GM21381 (cell line): ENCODE measurements at regions not wholly inside any gene's neighbourhood (a gene's known extent, or its start where the extent isn't known, plus 50 kb on each side); places are given as distances from the start of the nearest gene placed in this dataset.
"Not testable (repeated sequence)": the region's sequence is repeated elsewhere in the genome, so short reads cannot be mapped to it uniquely, and the experiment has no call there.

Experiments
- ATAC-seq: cut with Tn5 transposase; IDR thresholded peaks from one replicate; pipeline ENCODE4 v1.9.1; 2021; ENCODE audit warnings: mild to moderate bottlenecking, moderate library complexity; ENCODE audit not compliant: unreplicated experiment

DNA sequence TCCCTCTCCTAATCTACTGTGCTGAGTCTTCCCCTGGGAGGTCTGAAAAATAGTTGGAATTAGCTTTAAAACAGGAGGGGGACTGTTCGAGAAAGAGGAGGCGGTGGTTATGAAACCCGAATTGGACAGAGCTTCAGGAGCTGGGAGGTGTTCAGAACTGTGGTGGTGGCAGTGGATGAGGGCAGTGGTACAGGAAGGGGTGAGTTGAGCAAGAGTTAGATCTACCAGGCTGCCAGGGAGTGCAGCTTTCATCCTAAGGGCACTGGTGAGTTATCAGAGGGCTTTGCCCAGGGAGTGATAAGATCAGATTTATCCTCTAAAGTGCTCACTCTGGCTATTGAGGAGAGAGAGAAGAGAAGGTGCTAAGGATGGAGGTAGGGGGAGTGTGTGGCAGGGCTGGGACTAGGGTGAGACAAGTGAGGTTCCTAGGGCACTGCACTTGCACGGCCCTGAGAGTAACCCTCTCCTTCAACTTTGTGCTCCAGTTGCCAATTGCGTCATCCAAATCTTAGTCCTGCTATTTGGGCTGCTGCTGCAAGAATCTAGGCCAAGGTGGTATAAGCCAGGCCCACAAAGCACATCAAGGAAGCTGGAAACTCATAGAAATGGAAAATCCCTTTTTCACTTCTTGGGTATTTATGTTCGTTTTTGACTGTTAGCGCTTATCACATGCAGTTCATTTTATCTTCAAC, 540.3 kb downstream of the XYLT1 start:
- no peak for ATAC-seq

DNA sequence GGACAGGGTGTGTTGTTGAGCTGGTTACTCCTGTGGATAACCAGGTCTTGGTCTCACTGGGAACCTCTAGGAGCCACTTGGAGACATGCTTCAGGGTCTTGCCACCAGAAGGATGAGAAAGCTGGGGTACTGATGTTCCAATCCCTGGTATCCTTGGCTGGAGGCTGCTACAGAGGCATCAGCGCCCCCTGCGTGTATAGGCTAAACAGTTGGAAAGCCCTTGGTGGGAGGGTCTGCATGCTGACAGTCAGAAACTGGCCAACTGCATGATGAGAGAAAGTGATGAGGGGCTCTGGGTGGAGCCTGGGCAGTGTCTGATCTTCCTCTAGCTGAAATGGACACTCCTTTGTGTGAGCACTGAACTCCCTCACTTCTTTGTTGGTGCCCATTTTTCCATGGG, 536.9 kb downstream of the XYLT1 start:
- ATAC-seq, result no peak

GRCh38 chr16:16934660-16935059, 536.1 kb downstream of the XYLT1 start:
- ATAC-seq, result no peak

GRCh38 chr16:16935909-16936308, 534.9 kb downstream of the XYLT1 start:
- not testable (repeated sequence) for ATAC-seq

DNA sequence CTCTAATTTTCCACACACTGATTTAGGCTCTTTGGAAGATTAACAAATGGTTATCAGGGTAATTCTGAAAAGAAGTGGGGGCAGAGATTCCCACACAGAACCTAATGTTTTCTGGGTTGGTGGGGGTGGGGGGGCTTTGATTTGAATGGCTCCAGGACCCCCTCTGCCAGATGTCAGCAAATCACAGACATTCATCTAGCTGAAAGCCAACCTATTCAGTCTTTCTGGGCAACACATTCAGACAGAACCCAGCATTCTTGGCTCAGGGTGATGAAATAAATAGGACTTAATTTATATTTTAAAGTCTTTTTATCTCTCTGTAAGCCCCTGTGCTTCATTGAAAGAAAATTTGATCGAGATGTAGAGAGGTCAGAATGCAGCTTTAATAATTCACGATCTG, 533.2 kb downstream of the XYLT1 start:
- ATAC-seq, result no peak

- ATAC-seq, result no peak
These were observed 532.8 kb downstream of the XYLT1 start for GRCh38 chr16:16938009-16938408.

DNA sequence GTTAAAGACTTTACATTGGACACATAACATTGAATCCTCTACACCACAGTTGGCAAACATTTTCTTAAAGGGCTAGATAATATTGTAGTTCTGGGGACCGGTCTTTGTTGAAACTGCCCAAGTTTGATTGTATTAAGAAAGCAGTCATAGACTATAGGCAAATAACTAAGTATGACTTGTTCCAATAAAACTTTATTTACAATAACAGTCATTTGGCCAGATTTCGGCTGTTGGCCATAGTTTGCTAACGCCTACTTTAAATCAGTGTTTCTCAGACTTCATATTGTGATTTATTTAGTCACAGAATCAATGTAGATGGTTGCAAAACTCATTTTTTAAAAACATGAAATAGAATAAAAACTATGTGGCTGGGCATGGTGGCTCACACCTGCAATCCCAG, 531.8 kb downstream of the XYLT1 start:
- ATAC-seq, result no peak

GRCh38 chr16:16940351-16940750, 530.4 kb downstream of the XYLT1 start:
- ATAC-seq, result no peak

GRCh38 chr16:16942849-16943248, 527.9 kb downstream of the XYLT1 start:
- not testable (repeated sequence) for ATAC-seq

DNA sequence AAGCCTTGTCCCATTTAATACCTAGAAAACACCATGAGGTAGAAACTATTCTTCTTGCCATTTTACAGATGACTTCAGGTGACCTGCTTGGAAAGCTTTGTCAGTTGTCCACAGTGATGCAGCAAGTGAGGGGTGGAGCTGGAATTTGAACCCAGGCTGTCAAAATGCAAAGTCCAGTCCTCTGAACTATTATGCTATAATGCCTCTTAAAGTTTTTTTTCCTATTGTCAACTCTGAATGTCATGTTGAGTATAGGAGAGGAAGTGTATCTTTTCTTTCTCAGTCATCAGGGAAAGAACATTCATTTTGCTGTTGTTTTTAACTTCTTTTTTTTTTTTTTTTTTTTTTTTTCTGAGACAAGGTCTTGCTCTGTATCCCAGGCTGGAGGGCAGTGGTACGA, 525.6 kb downstream of the XYLT1 start:
- ATAC-seq, result no peak

DNA sequence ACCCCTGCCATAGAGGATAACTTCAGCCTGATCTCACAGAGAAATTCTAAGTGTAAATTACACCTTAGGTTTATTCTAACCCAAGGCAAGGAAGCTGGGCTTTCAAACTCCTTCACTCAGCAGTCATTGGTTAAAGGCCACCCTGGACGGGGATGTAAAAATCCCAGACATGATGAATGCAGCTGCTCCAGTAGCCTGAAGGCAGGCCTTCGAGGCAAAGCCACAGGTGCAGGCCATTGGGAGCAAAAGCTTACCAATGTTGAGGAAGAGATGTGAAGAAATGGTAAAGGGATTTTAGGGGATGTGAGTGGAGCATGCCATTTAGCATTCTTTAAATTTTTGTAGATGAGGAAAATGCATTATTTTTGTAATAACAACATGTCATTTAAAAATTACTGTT, 514.4 kb downstream of the XYLT1 start:
- no peak for ATAC-seq

GRCh38 chr16:16960785-16961184, 510.0 kb downstream of the XYLT1 start:
- ATAC-seq, result no peak

- no peak for ATAC-seq
These were observed 504.3 kb downstream of the XYLT1 start for GRCh38 chr16:16966439-16966838.

DNA sequence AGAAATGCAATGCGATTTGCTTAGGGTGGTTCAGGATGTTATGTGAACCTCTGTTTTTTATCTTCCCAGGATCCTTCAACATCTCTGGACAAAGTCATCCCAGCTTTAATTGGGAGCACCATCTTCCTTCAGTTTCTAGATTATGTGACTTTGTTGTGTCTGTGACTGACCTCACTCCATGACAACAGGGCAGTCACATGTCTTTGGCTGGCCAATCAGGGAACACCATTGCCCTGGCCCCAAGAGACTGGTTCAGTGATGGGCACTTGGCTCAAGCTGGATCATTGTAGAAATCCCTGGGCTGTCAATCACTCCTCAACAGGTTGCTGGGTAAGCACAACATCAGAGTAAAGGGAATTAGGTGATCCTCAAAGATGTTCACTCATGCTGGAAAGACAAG, 499.7 kb downstream of the XYLT1 start:
- ATAC-seq, result no peak

GRCh38 chr16:16972831-16973230, 497.9 kb downstream of the XYLT1 start:
- ATAC-seq, result no peak

DNA sequence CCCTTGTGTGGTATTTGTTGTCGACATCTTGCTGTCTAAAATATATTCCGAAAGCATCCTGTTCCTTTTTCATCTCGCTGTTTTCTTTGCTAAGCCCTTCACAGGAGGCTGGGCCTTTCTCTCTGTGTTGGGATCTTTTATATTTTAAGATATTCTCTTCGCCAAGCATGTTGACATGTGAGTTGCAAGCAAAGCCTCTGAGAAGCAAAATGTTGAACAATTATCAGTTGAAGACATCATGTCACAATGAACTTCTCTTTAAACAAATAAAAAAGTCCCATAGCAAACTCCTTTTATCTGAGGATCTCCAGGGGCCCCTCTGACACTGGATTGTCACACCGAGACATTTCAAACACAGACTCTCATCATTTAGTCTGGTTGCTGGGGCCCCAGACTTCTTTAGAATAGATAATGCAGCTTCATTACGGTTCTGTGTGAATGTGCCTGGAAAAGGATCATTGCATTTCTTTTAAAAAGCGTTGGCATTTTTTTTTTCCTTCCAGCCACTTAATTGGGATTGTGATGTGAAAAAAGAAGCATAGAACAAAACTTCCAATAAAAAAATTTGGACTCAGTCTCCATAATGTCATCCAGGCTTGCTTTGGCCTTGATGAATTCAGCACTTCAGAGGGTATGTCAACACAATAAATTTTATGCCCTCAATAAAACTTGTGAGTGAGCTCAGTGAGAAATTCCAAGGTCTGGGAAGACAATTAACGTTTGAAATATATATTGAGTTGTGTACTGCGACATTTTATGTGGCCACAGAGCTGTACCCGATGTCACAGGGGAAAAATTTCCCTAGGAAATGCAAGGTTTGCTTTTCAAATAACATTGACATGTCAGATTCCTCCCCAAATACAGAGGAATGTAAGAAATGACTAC, 496.8 kb downstream of the XYLT1 start:
- no peak for ATAC-seq

DNA sequence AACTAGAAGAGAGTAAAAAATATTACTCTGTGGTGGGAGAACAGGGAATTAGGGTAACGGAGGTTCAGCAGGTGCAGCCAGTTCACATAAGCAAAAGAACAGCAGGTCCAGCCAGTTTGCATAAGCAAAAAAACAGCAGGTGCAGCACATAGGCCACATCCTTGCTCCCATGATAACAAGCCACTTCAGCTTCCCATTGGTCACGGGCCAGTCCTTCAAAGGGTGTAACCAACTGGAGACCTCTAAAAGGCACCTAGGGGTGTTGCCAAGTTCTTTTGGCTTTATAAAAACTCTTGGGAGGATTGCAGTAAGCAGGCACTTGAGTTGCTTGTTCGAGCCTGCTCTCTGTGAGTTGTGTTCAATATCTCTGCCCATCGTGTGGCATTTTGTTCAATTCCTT, 488.1 kb downstream of the XYLT1 start:
- no peak for ATAC-seq

DNA sequence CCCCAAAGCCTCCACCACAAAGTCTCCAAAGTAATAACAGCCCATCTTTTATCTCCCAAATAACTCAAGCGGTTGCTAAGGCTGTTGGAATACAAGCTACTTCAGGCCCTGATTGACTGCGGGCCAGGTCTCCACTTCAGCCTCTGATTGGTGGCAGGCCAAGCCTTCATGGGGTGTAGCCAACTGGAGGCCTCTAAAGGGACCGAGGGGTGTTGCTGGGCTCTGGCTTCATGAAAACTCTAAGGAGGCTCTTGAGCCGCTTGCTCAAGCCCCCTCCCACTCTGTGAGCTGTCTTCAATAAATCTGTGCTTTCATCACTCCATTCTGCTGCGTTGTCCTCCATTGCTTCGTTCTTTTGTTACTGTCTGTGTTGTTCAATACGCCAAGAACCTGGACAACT, 487.2 kb downstream of the XYLT1 start:
- ATAC-seq, result no peak

GRCh38 chr16:16984091-16984490, 486.7 kb downstream of the XYLT1 start:
- not testable (repeated sequence) for ATAC-seq

GRCh38 chr16:16985707-16986106, 485.1 kb downstream of the XYLT1 start:
- ATAC-seq, result no peak

DNA sequence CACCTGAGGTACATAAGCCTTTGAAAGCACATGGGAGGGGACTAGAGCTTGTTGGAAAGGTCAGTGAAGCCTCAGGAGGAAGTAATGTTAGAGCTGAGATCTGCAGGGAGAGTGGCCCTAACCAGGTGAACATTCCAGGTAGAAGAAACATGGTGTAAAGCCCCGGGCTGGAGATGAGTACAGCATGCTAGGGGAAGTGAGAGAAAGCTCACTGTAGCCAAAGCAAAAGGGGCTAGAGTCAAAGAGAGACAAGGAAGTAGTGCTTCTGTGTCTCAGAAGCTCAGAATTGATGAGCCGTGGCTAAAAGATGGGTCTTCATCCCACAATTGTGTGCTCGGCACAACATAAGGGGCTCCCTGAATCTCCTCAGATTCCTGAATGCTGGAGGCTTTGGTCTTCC, 481.8 kb downstream of the XYLT1 start:
- no peak for ATAC-seq

DNA sequence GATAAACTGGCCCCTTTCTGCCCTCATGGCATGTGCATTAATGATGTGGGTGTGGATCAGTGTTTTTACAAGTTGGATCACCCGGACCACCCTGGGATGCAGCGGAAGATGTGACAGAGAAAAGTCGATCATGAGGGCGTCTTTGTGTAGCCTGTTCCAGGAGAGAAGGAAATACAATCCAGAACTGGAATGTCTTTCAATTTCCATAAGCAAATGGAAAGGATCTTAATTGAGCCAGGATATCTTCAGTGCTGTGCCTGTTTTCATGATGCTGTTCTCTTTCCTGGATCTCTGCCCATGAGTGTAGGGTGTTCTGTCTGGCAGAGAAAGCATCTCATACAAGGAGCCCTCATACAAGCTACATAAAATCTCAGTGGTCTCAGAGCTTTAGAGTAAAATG, 481.4 kb downstream of the XYLT1 start:
- ATAC-seq, result no peak
